GM21447 (cell line): ENCODE measurements at regions not wholly inside any gene's neighbourhood (a gene's known extent, or its start where the extent isn't known, plus 50 kb on each side); places are given as distances from the start of the nearest gene placed in this dataset.

Experiments used
- ATAC-seq: cut with Tn5 transposase; IDR thresholded peaks from one replicate; pipeline ENCODE4 v1.9.1; 2021; ENCODE audit not compliant: unreplicated experiment

- ATAC-seq: no peak
Observed at GRCh38 chr13:21957833-21958232, 287.0 kb downstream of the FGF9 start.

- no peak for ATAC-seq
Observed at GRCh38 chr13:21960108-21960507, 289.2 kb downstream of the FGF9 start.

GRCh38 chr13:21964686-21965085 is 293.8 kb downstream of the FGF9 start:
- no peak for ATAC-seq

GRCh38 chr13:21965095-21965494 is 294.2 kb downstream of the FGF9 start:
- ATAC-seq: no peak

- ATAC-seq: no peak
Observed at GRCh38 chr13:21966014-21966413, 295.1 kb downstream of the FGF9 start.

GRCh38 chr13:21967871-21968270 is 297.0 kb downstream of the FGF9 start:
- no peak for ATAC-seq

GRCh38 chr13:21970172-21970571 is 299.3 kb downstream of the FGF9 start:
- ATAC-seq: no peak

- ATAC-seq: no peak
Observed at GRCh38 chr13:21970918-21971317, 300.0 kb downstream of the FGF9 start.

GRCh38 chr13:21971662-21972621 is 301.1 kb downstream of the FGF9 start:
- ATAC-seq: no peak

- no peak for ATAC-seq
Observed at GRCh38 chr13:21973437-21974125, 302.7 kb downstream of the FGF9 start.

GRCh38 chr13:21974741-21975140 is 303.9 kb downstream of the FGF9 start:
- ATAC-seq: no peak

GRCh38 chr13:21976159-21976558 is 305.3 kb downstream of the FGF9 start:
- ATAC-seq: no peak

GRCh38 chr13:21979161-21979806 is 308.4 kb downstream of the FGF9 start:
- no peak for ATAC-seq

GRCh38 chr13:21980049-21980448 is 309.2 kb downstream of the FGF9 start:
- no peak for ATAC-seq

GRCh38 chr13:21984156-21984555 is 313.3 kb downstream of the FGF9 start:
- no peak for ATAC-seq

GRCh38 chr13:21986602-21987001 is 315.7 kb downstream of the FGF9 start:
- no peak for ATAC-seq

- no peak for ATAC-seq
Observed at GRCh38 chr13:21987793-21988192, 316.9 kb downstream of the FGF9 start.

- ATAC-seq: no peak
Observed at GRCh38 chr13:21988624-21989023, 317.8 kb downstream of the FGF9 start.

GRCh38 chr13:21996049-21996448 is 325.2 kb downstream of the FGF9 start:
- ATAC-seq: no peak

- no peak for ATAC-seq
Observed at GRCh38 chr13:21997726-21998125, 326.9 kb downstream of the FGF9 start.

- no peak for ATAC-seq
Observed at GRCh38 chr13:21998279-21998990, 327.6 kb downstream of the FGF9 start.
